Choroid plexus epithelial cell (primary cell): ENCODE measurements at regions not wholly inside any gene's neighbourhood (a gene's known extent, or its start where the extent isn't known, plus 50 kb on each side); places are given as distances from the start of the nearest gene placed in this dataset.

Source experiments
- DNase-seq: peaks from one replicate; pipeline ENCODE4 v3.0.0-alpha.2; 2010; ENCODE audit warnings: low read depth
- H3K4me3 ChIP-seq: 2 replicates; pipeline ENCODE4 v1.5.1; 2011; ENCODE audit warnings: low read depth, mild to moderate bottlenecking, control low read depth, low read length, moderate library complexity
- TF ChIP-seq, protein P1 (sequence below): conservative IDR thresholded peaks from 2 replicates; pipeline ENCODE4 v1.5.1; 2011; ENCODE audit warnings: low read depth, mild to moderate bottlenecking, control low read depth, inconsistent platforms, low read length, moderate library complexity

DNA sequence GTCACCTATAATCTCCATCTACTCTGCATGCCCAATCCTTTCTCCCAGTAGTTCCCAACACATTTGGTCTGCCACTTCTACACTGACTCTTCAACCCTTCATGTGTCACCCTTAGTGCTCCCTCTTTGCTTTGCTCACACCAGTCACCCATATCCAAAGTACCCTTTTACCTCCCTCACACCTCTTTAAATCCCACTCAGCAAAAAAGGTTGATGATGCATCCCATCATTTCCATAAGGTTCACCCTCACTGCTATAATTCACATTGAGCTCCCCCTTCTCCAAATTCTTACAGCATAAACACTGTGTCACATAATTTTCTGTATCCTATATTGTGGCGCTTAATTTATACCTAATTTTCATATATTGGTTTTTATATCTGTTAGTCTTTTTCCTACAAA is 83.8 kb upstream of the ATP1B1 start:
- TF ChIP-seq, protein P1, sequence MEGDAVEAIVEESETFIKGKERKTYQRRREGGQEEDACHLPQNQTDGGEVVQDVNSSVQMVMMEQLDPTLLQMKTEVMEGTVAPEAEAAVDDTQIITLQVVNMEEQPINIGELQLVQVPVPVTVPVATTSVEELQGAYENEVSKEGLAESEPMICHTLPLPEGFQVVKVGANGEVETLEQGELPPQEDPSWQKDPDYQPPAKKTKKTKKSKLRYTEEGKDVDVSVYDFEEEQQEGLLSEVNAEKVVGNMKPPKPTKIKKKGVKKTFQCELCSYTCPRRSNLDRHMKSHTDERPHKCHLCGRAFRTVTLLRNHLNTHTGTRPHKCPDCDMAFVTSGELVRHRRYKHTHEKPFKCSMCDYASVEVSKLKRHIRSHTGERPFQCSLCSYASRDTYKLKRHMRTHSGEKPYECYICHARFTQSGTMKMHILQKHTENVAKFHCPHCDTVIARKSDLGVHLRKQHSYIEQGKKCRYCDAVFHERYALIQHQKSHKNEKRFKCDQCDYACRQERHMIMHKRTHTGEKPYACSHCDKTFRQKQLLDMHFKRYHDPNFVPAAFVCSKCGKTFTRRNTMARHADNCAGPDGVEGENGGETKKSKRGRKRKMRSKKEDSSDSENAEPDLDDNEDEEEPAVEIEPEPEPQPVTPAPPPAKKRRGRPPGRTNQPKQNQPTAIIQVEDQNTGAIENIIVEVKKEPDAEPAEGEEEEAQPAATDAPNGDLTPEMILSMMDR, result no peak
- DNase-seq, result no peak
- H3K4me3 ChIP-seq, result no peak overlapping the region

DNA sequence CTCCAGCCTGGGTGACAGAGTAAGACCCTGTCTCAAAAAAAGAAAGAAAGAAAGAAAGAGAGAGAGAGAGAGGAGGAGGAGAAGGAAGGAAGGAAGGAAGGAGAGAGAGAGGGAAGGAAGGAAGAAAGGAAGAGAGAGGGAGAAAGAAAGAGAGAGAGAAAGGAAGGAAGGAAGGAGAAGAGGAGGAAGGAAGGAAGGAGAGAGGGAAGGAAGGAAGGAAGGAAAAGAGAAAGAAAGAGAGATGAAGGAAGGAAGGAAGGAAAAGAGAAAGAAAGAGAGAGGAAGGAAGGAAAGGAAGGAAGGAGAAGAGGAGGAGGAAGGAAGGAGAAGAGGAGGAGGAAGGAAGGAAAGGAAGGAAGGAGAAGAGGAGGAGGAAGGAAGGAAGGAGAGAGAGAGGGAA is 82.2 kb upstream of the ATP1B1 start:
- DNase-seq, result no peak
- no peak overlapping the region for H3K4me3 ChIP-seq
- TF ChIP-seq, protein P1, result no peak

DNA sequence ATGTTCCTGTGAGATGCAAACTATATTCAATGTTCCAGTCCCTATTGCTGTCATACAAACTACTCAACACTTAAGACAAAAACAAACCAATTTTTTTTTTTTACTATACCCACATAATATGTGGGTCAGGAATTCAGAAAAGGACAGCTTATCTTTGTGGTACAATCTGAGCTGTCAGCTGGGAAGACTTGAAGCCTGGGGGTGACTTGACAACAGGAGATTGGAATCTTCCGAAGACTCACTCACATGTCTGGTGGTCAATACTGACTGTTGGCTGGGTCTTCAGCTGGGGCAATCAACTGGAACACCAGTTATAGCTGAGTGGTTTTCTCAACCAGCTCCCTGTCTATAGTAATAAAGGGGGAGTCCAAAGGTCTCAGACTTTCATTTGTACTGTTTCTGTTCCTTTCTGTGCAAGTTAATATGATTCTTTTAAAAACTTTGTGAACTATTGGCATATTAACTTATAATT is 81.7 kb upstream of the ATP1B1 start:
- DNase-seq, result no peak
- no peak overlapping the region for H3K4me3 ChIP-seq
- TF ChIP-seq, protein P1, result no peak

DNA sequence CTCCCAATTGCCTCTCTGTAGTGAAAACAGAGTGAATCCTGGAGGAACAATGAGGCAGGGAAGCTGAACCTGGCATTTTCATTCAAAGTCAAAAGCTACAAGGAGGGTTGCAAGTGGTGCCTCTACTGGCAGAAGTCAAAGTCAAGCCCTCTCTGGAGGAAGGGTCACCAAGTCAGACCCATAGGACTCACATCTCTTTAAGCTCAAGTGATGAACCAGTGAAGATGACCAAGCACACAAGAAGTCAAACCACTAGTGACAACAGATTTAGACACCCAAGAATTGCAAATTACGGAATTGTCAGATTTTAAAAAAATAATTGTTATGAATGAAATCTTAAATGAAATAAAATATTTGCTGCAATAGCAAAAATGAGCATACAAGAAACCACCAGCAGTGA is 81.1 kb upstream of the ATP1B1 start:
- DNase-seq, result no peak
- TF ChIP-seq, protein P1, result no peak
- no peak overlapping the region for H3K4me3 ChIP-seq

- H3K4me3 ChIP-seq, result no peak overlapping the region
- no peak for DNase-seq
- TF ChIP-seq, protein P1, result no peak
Observed at GRCh38 chr1:169027607-169028320, 78.7 kb upstream of the ATP1B1 start.

GRCh38 chr1:169031566-169032224 is 74.8 kb upstream of the ATP1B1 start:
- TF ChIP-seq, protein P1, result no peak
- DNase-seq, result peak; percentile 79

DNA sequence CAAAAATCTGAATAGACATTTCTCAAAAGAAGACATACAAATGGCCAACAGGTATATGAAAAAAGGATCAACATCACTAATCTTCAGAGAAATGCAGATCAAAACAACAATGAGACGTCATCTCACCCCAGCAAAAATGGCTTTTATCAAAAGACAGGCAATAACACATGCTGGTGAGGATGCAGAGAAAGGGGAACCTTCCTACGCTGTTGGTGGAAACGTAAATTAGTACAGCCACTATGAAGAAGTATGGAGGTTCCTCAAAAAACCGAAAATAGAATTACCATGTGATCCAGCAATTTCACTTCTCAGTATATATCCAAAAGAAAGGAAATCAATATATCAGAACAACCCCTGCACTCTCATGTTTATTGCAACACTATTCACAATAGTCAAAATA is 65.1 kb upstream of the ATP1B1 start:
- TF ChIP-seq, protein P1, result no peak
- DNase-seq, result no peak
- H3K4me3 ChIP-seq, result no peak overlapping the region

More at GRCh38 chr1:169031566-169032224, 74.8 kb upstream of the ATP1B1 start:
- no peak overlapping the region for H3K4me3 ChIP-seq
